Activated naive CD4-positive, alpha-beta T cell treated with anti-CD3 and anti-CD28 coated beads, Interleukin-2, amount 10 ng/mL, durations not matched to agents 7 days and 5 days (primary cell): ENCODE measurements at regions not wholly inside any gene's neighbourhood (a gene's known extent, or its start where the extent isn't known, plus 50 kb on each side); places are given as distances from the start of the nearest gene placed in this dataset.

ENCODE experiments used
- CTCF ChIA-PET: fragments of 350-600 bp; sonication (Branson Sonifier 250); formaldehyde crosslinking; loops from one replicate; lab custom pipeline; 2021; ENCODE audit warnings: antibody characterized with exemption; lab: Charles Lee
- DNase-seq: peaks from one replicate; pipeline ENCODE4 v3.0.0-alpha.2; 2020
- H3K27ac Mint-ChIP-seq: one replicate; pipeline ENCODE4 v1.8.0; 2021; ENCODE audit warnings: mild to moderate bottlenecking, moderate library complexity, mixed read lengths
- H3K27me3 Mint-ChIP-seq: one replicate; pipeline ENCODE4 v1.8.0; 2021; ENCODE audit warnings: mild to moderate bottlenecking, mixed read lengths
- H3K36me3 Mint-ChIP-seq: one replicate; pipeline ENCODE4 v1.8.0; 2021; ENCODE audit warnings: mixed read lengths
- H3K4me1 Mint-ChIP-seq: one replicate; pipeline ENCODE4 v1.8.0; 2021; ENCODE audit warnings: mixed read lengths
- H3K4me3 Mint-ChIP-seq: one replicate; pipeline ENCODE4 v1.8.0; 2021; ENCODE audit warnings: mild to moderate bottlenecking, moderate library complexity, mixed read lengths
- H3K9me3 Mint-ChIP-seq: one replicate; pipeline ENCODE4 v1.8.0; 2021; ENCODE audit warnings: mixed read lengths

GRCh38 chr1:86207323-86207722, 50.8 kb upstream of the COL24A1 start:
- no peaks in the 10 kb centered on the region for H3K36me3 Mint-ChIP-seq
- H3K9me3 Mint-ChIP-seq: no peaks in the 10 kb centered on the region
- no peak overlapping the region for H3K27ac Mint-ChIP-seq
- H3K4me1 Mint-ChIP-seq: no peaks in the 10 kb centered on the region
- no peak for DNase-seq
- H3K4me3 Mint-ChIP-seq: no peak overlapping the region
- no peaks in the 10 kb centered on the region for H3K27me3 Mint-ChIP-seq
- CTCF ChIA-PET: no interaction called here
